GM12878 (cell line): ENCODE measurements at regions not wholly inside any gene's neighbourhood (a gene's known extent, or its start where the extent isn't known, plus 50 kb on each side); places are given as distances from the start of the nearest gene placed in this dataset.

Source experiments
- ATAC-seq: fragments of 200-7000 bp; cut with Tn5 transposase; 3 replicates; pipeline ENCODE4 v1.9.1; 2020; ENCODE audit warnings: mild to moderate bottlenecking, moderate library complexity
- BruUV-seq: library from RNA; stranded (reverse); fragments of 400-500 nt; replicated peaks from 2 replicates; lab custom pipeline; 2021; lab: Mats Ljungman, UMichigan
- CTCF ChIA-PET: fragments of 300-600 bp; sonication (Branson Sonifier 250); formaldehyde crosslinking; extraction: SDS; loops from one replicate; lab custom pipeline; 2021; ENCODE audit warnings: inconsistent platforms; lab: Yijun Ruan, JAX
- POLR2A ChIA-PET: fragments of 350-600 bp; formaldehyde crosslinking; extraction: SDS; loops from one replicate; lab custom pipeline; 2021; ENCODE audit warnings: inconsistent platforms; lab: Charles Lee
- RAD21 ChIA-PET: fragments of 300-600 bp; sonication (Branson Sonifier 250); formaldehyde crosslinking; loops from one replicate; lab custom pipeline; 2023; ENCODE audit warnings: antibody characterized with exemption; ENCODE audit not compliant: unreplicated experiment; lab: Charles Lee
- SMC1A ChIA-PET: fragments of 300-600 bp; sonication (Branson Sonifier 250); formaldehyde crosslinking; loops from one replicate; lab custom pipeline; 2023; ENCODE audit not compliant: unreplicated experiment, uncharacterized antibody; lab: Charles Lee
- DNase-seq: peaks from one replicate; pipeline ENCODE4 v3.0.0-alpha.2; 2011; ENCODE audit warnings: low read depth, low spot score
- FAIRE-seq: peaks from 3 replicates; lab custom pipeline; 2011; peaks lifted over from hg19 to GRCh38; lab: Jason Lieb, UNC
- H2AFZ ChIP-seq: 2 replicates; pipeline ENCODE4 v1.6.0; 2011; ENCODE audit warnings: low read depth, low read length, control low read depth; ENCODE audit not compliant: control insufficient read depth
- H3K27ac ChIP-seq: 2 replicates; pipeline ENCODE4 v1.5.1; 2011; ENCODE audit warnings: control low read depth; ENCODE audit not compliant: control insufficient read depth, insufficient read depth
- H3K27me3 ChIP-seq, 2 experiments: replicated peaks in 1 of 2; 2 replicates each; pipeline versions ENCODE4 v1.6.0 to v1.6.1; 2011; ENCODE audit warnings: low read length in 1 of 2; ENCODE audit not compliant: control insufficient read depth in 2 of 2, insufficient read depth in 2 of 2
- H3K36me3 ChIP-seq, 2 experiments: 2 replicates each; pipeline ENCODE4 v1.5.1; 2011; ENCODE audit warnings: low read length in 1 of 2; ENCODE audit not compliant: control insufficient read depth in 2 of 2, insufficient read depth in 2 of 2
- H3K4me1 ChIP-seq: 2 replicates; pipeline ENCODE4 v1.6.1; 2011; ENCODE audit warnings: mild to moderate bottlenecking, low read length, moderate library complexity, mixed read lengths; ENCODE audit not compliant: control insufficient read depth, insufficient read depth
- H3K4me2 ChIP-seq: 2 replicates; pipeline ENCODE4 v1.6.0; 2011; ENCODE audit warnings: control low read depth; ENCODE audit not compliant: control insufficient read depth, insufficient read depth
- H3K4me3 ChIP-seq: fragments of 200-600 bp; sonication (generic); 2 replicates; pipeline ENCODE4 v1.5.1; 2016
- H3K79me2 ChIP-seq: 2 replicates; pipeline ENCODE4 v1.6.0; 2011; ENCODE audit warnings: low read length; ENCODE audit not compliant: control insufficient read depth, insufficient read depth
- H3K9ac ChIP-seq: 2 replicates; pipeline ENCODE4 v1.8.0; 2011; ENCODE audit warnings: low read length, control low read depth, mixed read lengths; ENCODE audit not compliant: control insufficient read depth, insufficient read depth
- H3K9me3 ChIP-seq: replicated peaks from 3 replicates; pipeline ENCODE4 v1.5.1; 2011; ENCODE audit warnings: mild to moderate bottlenecking, low read length; ENCODE audit not compliant: control insufficient read depth, insufficient read depth
- H4K20me1 ChIP-seq: 2 replicates; pipeline ENCODE4 v1.6.0; 2011; ENCODE audit not compliant: control insufficient read depth, insufficient read depth
- BHLHE40 ChIP-seq, 2 experiments: fragments of 450-650 bp in 1 of 2; IDR thresholded peaks; 2 replicates each; pipeline ENCODE4 v1.6.1; 2011 to 2017; ENCODE audit warnings: low read depth in 2 of 2, borderline replicate concordance in 1 of 2, improper control_type of control experiment in 1 of 2, low read length in 1 of 2, mild to moderate bottlenecking in 1 of 2
- CREM ChIP-seq: IDR thresholded peaks from 2 replicates; pipeline ENCODE4 v1.6.1; 2014; ENCODE audit warnings: antibody characterized with exemption, low read depth
- EP300 ChIP-seq, 2 experiments: fragments of 150-350 bp in 1 of 2; IDR thresholded peaks; 2 replicates each; pipeline ENCODE4 v1.6.1; 2011 to 2012; ENCODE audit warnings: low read depth in 2 of 2, low read length in 2 of 2, borderline replicate concordance in 1 of 2, improper control_type of control experiment in 1 of 2, inconsistent platforms in 1 of 2; ENCODE audit not compliant: control insufficient read depth in 1 of 2
- GATAD2B ChIP-seq: fragments of 450-650 bp; conservative IDR thresholded peaks from 2 replicates; pipeline ENCODE4 v1.6.1; 2017; ENCODE audit warnings: low read depth, mild to moderate bottlenecking, moderate library complexity
- HDAC2 ChIP-seq: fragments of 200-600 bp; sonication (generic); IDR thresholded peaks from 2 replicates; pipeline ENCODE4 v1.6.1; 2017
- IKZF1 ChIP-seq: fragments of 450-650 bp; conservative IDR thresholded peaks from 2 replicates; pipeline ENCODE4 v1.6.1; 2017; ENCODE audit warnings: antibody characterized with exemption, mild to moderate bottlenecking
- IKZF2 ChIP-seq, 2 experiments: fragments of 450-650 bp; IDR thresholded peaks; 2 replicates each; pipeline ENCODE4 v1.6.1; 2017; ENCODE audit warnings: mild to moderate bottlenecking in 2 of 2, moderate library complexity in 2 of 2
- MXI1 ChIP-seq: fragments of 150-350 bp; IDR thresholded peaks from 2 replicates; pipeline ENCODE4 v1.6.1; 2011; ENCODE audit warnings: low read depth, mild to moderate bottlenecking, inconsistent platforms, low read length, improper control_type of control experiment
- NFIC ChIP-seq: IDR thresholded peaks from 2 replicates; pipeline ENCODE4 v1.6.1; 2012; ENCODE audit warnings: low read depth, mild to moderate bottlenecking, inconsistent platforms, low read length, moderate library complexity
- NR2F1 ChIP-seq: fragments of 450-650 bp; conservative IDR thresholded peaks from 2 replicates; pipeline ENCODE4 v1.6.1; 2017; ENCODE audit warnings: mild to moderate bottlenecking
- PAX5 ChIP-seq: IDR thresholded peaks from 2 replicates; pipeline ENCODE4 v1.6.1; 2011; ENCODE audit warnings: low read depth, low read length, borderline replicate concordance
- POU2F2 ChIP-seq: IDR thresholded peaks from 3 replicates; pipeline ENCODE4 v1.6.1; 2011; ENCODE audit warnings: low read depth, mild to moderate bottlenecking, low read length, borderline replicate concordance
- RUNX3 ChIP-seq: IDR thresholded peaks from 2 replicates; pipeline ENCODE4 v1.6.1; 2012; ENCODE audit warnings: low read length, inconsistent platforms
- ZNF622 ChIP-seq: fragments of 450-650 bp; IDR thresholded peaks from 2 replicates; pipeline ENCODE4 v1.6.1; 2017; ENCODE audit warnings: mild to moderate bottlenecking, inconsistent platforms
- WGBS: methylation state at CpG from one replicate; pipeline ENCODE4 v1.1.6; 2016; ENCODE audit warnings: low lambda C conversion rate; ENCODE audit not compliant: insufficient replicate concordance, insufficient coverage; ENCODE audit errors: missing lambda C conversion rate; 5-methylcytosine and 5-hydroxymethylcytosine counted together
- in situ Hi-C: fragments of 300-500 bp; cut with MboI; formaldehyde crosslinking; loops from 9 replicates; pipeline ENCODE4 v1.14.3; 2018; ENCODE audit warnings: mixed read lengths
- intact Hi-C: fragments of 100-400 bp; cut with micrococcal nuclease; formaldehyde crosslinking; loops from one replicate; pipeline ENCODE4 v1.14.2; 2022; ENCODE audit not compliant: unreplicated experiment
- TF ChIP-seq, protein P1 (sequence below): fragments of 450-650 bp; IDR thresholded peaks from 2 replicates; pipeline ENCODE4 v1.6.1; 2016; ENCODE audit warnings: mild to moderate bottlenecking
- TF ChIP-seq, protein P2 (sequence below): fragments of 450-650 bp; IDR thresholded peaks from 2 replicates; pipeline ENCODE4 v1.6.1; 2017; ENCODE audit warnings: low read depth, mild to moderate bottlenecking, moderate library complexity

GRCh38 chr14:24713404-24713803 lies 79.4 kb upstream of the GZMB start:
- intact Hi-C loops (no loop called here), in situ Hi-C loops (no loop called here)
- no peak for FAIRE-seq
- Histone ChIP-seq H4K20me1 (no peaks in the 10 kb centered on the region), H3K36me3 (no peaks in the 10 kb centered on the region), H2AFZ (no peak overlapping the region), H3K4me3 (no peak overlapping the region), H3K4me1 (peaks cover 6% of the 10 kb centered on the region), H3K27me3 (no peaks in the 10 kb centered on the region), H3K9me3 (no peaks in the 10 kb centered on the region; the same call in 2 of the 3 replicates), H3K27ac (no peak overlapping the region), H3K9ac (no peak overlapping the region), H3K4me2 (0 out of 2 replicates have a peak overlapping the region, but pooled peaks have one; percentile 13), H3K79me2 (no peaks in the 10 kb centered on the region)
- DNase-seq = no peak
- 5% methylated on average over 4 of the region's 4 CpGs for WGBS
- BruUV-seq = no TSS peak
- ATAC-seq = peak; percentile 82
- ChIA-PET SMC1A (interaction anchor here (1.1 to 14.6 kb wide), 11 partner anchors 9 to 434 kb away, joined by 3 to 217 read pairs (median 5); no protein-coding TSS in a partner anchor), RAD21 (interaction anchor here (0.9 to 9.8 kb wide), 4 partner anchors 8 to 95 kb away, joined by 3 to 107 read pairs (median 32); no protein-coding TSS in a partner anchor), POLR2A (no interaction called here), CTCF (interaction anchor here (0.9 to 9.9 kb wide), 14 partner anchors 9 to 687 kb away, joined by 3 to 188 read pairs (median 6); no protein-coding TSS in a partner anchor)
- TF ChIP-seq, protein P1, sequence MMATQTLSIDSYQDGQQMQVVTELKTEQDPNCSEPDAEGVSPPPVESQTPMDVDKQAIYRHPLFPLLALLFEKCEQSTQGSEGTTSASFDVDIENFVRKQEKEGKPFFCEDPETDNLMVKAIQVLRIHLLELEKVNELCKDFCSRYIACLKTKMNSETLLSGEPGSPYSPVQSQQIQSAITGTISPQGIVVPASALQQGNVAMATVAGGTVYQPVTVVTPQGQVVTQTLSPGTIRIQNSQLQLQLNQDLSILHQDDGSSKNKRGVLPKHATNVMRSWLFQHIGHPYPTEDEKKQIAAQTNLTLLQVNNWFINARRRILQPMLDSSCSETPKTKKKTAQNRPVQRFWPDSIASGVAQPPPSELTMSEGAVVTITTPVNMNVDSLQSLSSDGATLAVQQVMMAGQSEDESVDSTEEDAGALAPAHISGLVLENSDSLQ = peak; percentile 39; the same call in 1 of the 2 replicates
- TF ChIP-seq HDAC2 (no peak), NFIC (no peak), MXI1 (no peak), CREM (no peak), PAX5 (peak; percentile 55; the same call in 1 of the 2 replicates), GATAD2B (0 out of 2 replicates have a peak, but pooled peaks have one; percentile 23), ZNF622 (no peak), NR2F1 (0 out of 2 replicates have a peak, but pooled peaks have one; percentile 30), RUNX3 (peak; percentile 64), EP300 (IDR thresholded peaks at IDR 0.05; ENCODE audit: borderline replicate concordance in 1 of 2, control insufficient read depth in 1 of 2, low read depth in 2 of 2, low read length in 2 of 2) (0 out of 4 replicates have a peak, but pooled peaks of 1 of the 2 experiments have one; percentile 14), POU2F2 (peak; percentile 97; the same call in 2 of the 3 replicates), IKZF1 (peak; percentile 73; the same call in 1 of the 2 replicates), BHLHE40 (IDR thresholded peaks at IDR 0.05; ENCODE audit: borderline replicate concordance in 1 of 2, low read depth in 2 of 2, low read length in 1 of 2) (peak; percentile 10 to 26; a peak in 1 of 4 replicates), IKZF2 (IDR thresholded peaks at IDR 0.05) (peak; percentile 65 to 72; a peak in 3 of 4 replicates)
- TF ChIP-seq, protein P2, sequence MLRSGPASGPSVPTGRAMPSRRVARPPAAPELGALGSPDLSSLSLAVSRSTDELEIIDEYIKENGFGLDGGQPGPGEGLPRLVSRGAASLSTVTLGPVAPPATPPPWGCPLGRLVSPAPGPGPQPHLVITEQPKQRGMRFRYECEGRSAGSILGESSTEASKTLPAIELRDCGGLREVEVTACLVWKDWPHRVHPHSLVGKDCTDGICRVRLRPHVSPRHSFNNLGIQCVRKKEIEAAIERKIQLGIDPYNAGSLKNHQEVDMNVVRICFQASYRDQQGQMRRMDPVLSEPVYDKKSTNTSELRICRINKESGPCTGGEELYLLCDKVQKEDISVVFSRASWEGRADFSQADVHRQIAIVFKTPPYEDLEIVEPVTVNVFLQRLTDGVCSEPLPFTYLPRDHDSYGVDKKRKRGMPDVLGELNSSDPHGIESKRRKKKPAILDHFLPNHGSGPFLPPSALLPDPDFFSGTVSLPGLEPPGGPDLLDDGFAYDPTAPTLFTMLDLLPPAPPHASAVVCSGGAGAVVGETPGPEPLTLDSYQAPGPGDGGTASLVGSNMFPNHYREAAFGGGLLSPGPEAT = peak; percentile 43; the same call in 1 of the 2 replicates
